Calu3 (cell line): ENCODE measurements at regions not wholly inside any gene's neighbourhood (a gene's known extent, or its start where the extent isn't known, plus 50 kb on each side); places are given as distances from the start of the nearest gene placed in this dataset.
"Not testable (repeated sequence)": the region's sequence is repeated elsewhere in the genome, so short reads cannot be mapped to it uniquely, and the experiment has no call there.

ENCODE experiments used
- BruUV-seq: library from RNA; stranded (reverse); fragments of 400-500 nt; replicated peaks from 2 replicates; lab custom pipeline; 2021; lab: Mats Ljungman, UMichigan
- CTCF ChIA-PET: fragments of 300-600 bp; sonication (Branson Sonifier 250); formaldehyde crosslinking; loops from one replicate; lab custom pipeline; 2022; ENCODE audit warnings: antibody characterized with exemption; lab: Charles Lee
- DNase-seq: peaks from one replicate; pipeline ENCODE4 v3.0.0; 2022
- H3K27ac Mint-ChIP-seq: one replicate; pipeline ENCODE4 v1.8.0; 2022; ENCODE audit warnings: mixed read lengths; ENCODE audit not compliant: unreplicated experiment
- H3K27me3 Mint-ChIP-seq: one replicate; pipeline ENCODE4 v1.8.0; 2022; ENCODE audit warnings: mixed read lengths; ENCODE audit not compliant: unreplicated experiment
- H3K36me3 Mint-ChIP-seq: one replicate; pipeline ENCODE4 v1.8.0; 2022; ENCODE audit warnings: mild to moderate bottlenecking, moderate library complexity, mixed read lengths; ENCODE audit not compliant: insufficient read depth, unreplicated experiment
- H3K4me1 Mint-ChIP-seq: one replicate; pipeline ENCODE4 v1.8.0; 2022; ENCODE audit warnings: mild to moderate bottlenecking, low read depth, mixed read lengths; ENCODE audit not compliant: unreplicated experiment
- H3K4me3 Mint-ChIP-seq: one replicate; pipeline ENCODE4 v1.8.0; 2022; ENCODE audit warnings: mild to moderate bottlenecking, low read depth, moderate library complexity, mixed read lengths; ENCODE audit not compliant: unreplicated experiment
- H3K9me3 Mint-ChIP-seq: one replicate; pipeline ENCODE4 v1.8.0; 2022; ENCODE audit warnings: low read depth, mixed read lengths; ENCODE audit not compliant: unreplicated experiment
- CTCF ChIP-seq: fragments of 200-600 bp; IDR thresholded peaks from one replicate; pipeline ENCODE4 v1.8.0; 2022; ENCODE audit warnings: antibody characterized with exemption; ENCODE audit not compliant: unreplicated experiment
- intact Hi-C: fragments of 100-400 bp; cut with micrococcal nuclease; formaldehyde crosslinking; loops from one replicate; pipeline ENCODE4 v1.10.0; 2022; ENCODE audit not compliant: unreplicated experiment

- peaks cover 3% of the 10 kb centered on the region for H3K9me3 Mint-ChIP-seq
- CTCF ChIA-PET, result interaction anchor here (0.6 to 0.7 kb wide), 2 partner anchors 11 to 894 kb away, joined by 3 read pairs; no protein-coding TSS in a partner anchor
- no peak for TF ChIP-seq CTCF
- no peak for DNase-seq
- peaks cover 10% of the 10 kb centered on the region for H3K36me3 Mint-ChIP-seq
- no peak overlapping the region for H3K27ac Mint-ChIP-seq
- BruUV-seq, result no TSS peak
- H3K4me1 Mint-ChIP-seq, result peaks cover 20% of the 10 kb centered on the region
- H3K4me3 Mint-ChIP-seq, result no peak overlapping the region
- H3K27me3 Mint-ChIP-seq, result no peaks in the 10 kb centered on the region
- intact Hi-C loops, result no loop called here
Measured at GRCh38 chr11:69205743-69206612, 50.2 kb downstream of the SMIM38 start.

- DNase-seq, intact Hi-C loops, H3K36me3 Mint-ChIP-seq, H3K27me3 Mint-ChIP-seq, BruUV-seq, H3K4me3 Mint-ChIP-seq, H3K9me3 Mint-ChIP-seq: not testable (repeated sequence)
- Mint-ChIP-seq H3K4me1 (peaks cover 20% of the 10 kb centered on the region), H3K27ac (peak overlapping the region; percentile 8)
- CTCF ChIA-PET, result interaction anchor here (0.7 kb wide), 1 partner anchor 893 kb away, joined by 3 read pairs; no protein-coding TSS in a partner anchor
Measured at GRCh38 chr11:69206613-69206965, 50.9 kb downstream of the SMIM38 start.

GRCh38 chr11:69207165-69207889 lies 51.6 kb downstream of the SMIM38 start:
- Mint-ChIP-seq H3K27ac (peak overlapping the region; percentile 8), H3K36me3 (peaks cover 10% of the 10 kb centered on the region), H3K4me3 (no peak overlapping the region), H3K27me3 (no peaks in the 10 kb centered on the region), H3K9me3 (peaks cover 3% of the 10 kb centered on the region), H3K4me1 (peaks cover 21% of the 10 kb centered on the region)
- intact Hi-C loops, result no loop called here
- no TSS peak for BruUV-seq
- DNase-seq, result no peak
- CTCF ChIA-PET, result no interaction called here
- no peak for TF ChIP-seq CTCF

- CTCF ChIA-PET, result no interaction called here
- Mint-ChIP-seq H3K4me1 (peaks cover 31% of the 10 kb centered on the region), H3K27ac (no peak overlapping the region), H3K4me3 (no peak overlapping the region), H3K27me3 (no peaks in the 10 kb centered on the region), H3K36me3 (peaks cover 10% of the 10 kb centered on the region), H3K9me3 (peaks cover 3% of the 10 kb centered on the region)
- no peak for TF ChIP-seq CTCF
- intact Hi-C loops, result no loop called here
- BruUV-seq, result no TSS peak
- DNase-seq, result no peak
Measured at GRCh38 chr11:69208190-69209037, 52.7 kb downstream of the SMIM38 start.
